ENCODE measurements at regions not wholly inside any gene's neighbourhood (a gene's known extent, or its start where the extent isn't known, plus 50 kb on each side); places are given as distances from the start of the nearest gene placed in this dataset.

DNA sequence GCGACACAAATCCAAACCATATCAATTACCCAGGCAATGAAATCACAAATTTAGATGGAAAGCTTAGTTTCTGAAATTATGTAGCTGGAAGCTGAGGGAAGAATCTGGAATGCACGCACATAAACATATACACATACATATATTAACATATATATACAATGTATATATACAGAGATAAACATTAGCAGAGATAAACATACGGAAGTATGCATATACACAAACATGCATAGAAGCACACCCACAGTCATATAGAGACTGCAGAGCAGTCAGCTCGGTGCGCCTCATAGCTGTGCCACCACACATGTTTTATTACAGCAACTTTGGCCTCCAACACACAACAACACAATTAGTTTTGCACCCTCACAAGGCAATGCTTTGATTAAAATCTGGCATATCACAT, 288.1 kb downstream of the TEX29 start:
- Histone ChIP-seq H3K79me2 (ENCODE audit: insufficient read depth, low read length) (no peaks in the 10 kb centered on the region), H4K20me1 (ENCODE audit: insufficient read depth, low read length) (no peaks in the 10 kb centered on the region), H3K27me3 (ENCODE audit: insufficient read depth, low read length) (no peaks in the 10 kb centered on the region), H3K27ac (ENCODE audit: low read depth, low read length) (no peak overlapping the region), H3K4me1 (ENCODE audit: insufficient read depth, low read length) (no peaks in the 10 kb centered on the region), H3K4me2 (ENCODE audit: low read length) (no peak overlapping the region), H3K9me3 (ENCODE audit: insufficient read depth, low read depth, low read length) (no peaks in the 10 kb centered on the region), H3K9ac (ENCODE audit: low read length) (no peak overlapping the region), H3K36me3 (ENCODE audit: insufficient read depth, low read length) (no peaks in the 10 kb centered on the region), H2AFZ (ENCODE audit: low read depth, low read length) (no peak overlapping the region), H3K4me3 (ENCODE audit: insufficient read depth, low read depth, low read length) (no peak overlapping the region)
- Mint-ChIP-seq H3K4me1 (ENCODE audit: low read depth, unreplicated experiment) (no peaks in the 10 kb centered on the region), H3K4me3 (ENCODE audit: unreplicated experiment) (no peak overlapping the region), H3K36me3 (ENCODE audit: low read depth, unreplicated experiment) (no peaks in the 10 kb centered on the region), H3K27ac (ENCODE audit: unreplicated experiment) (no peak overlapping the region), H3K9me3 (ENCODE audit: unreplicated experiment) (peaks cover 5% of the 10 kb centered on the region), H3K27me3 (ENCODE audit: low read depth, unreplicated experiment) (peaks cover 26% of the 10 kb centered on the region)
- FAIRE-seq (no peak), DNase-seq (ENCODE audit: low read depth) (no peak)
- TF ChIP-seq, protein P1, sequence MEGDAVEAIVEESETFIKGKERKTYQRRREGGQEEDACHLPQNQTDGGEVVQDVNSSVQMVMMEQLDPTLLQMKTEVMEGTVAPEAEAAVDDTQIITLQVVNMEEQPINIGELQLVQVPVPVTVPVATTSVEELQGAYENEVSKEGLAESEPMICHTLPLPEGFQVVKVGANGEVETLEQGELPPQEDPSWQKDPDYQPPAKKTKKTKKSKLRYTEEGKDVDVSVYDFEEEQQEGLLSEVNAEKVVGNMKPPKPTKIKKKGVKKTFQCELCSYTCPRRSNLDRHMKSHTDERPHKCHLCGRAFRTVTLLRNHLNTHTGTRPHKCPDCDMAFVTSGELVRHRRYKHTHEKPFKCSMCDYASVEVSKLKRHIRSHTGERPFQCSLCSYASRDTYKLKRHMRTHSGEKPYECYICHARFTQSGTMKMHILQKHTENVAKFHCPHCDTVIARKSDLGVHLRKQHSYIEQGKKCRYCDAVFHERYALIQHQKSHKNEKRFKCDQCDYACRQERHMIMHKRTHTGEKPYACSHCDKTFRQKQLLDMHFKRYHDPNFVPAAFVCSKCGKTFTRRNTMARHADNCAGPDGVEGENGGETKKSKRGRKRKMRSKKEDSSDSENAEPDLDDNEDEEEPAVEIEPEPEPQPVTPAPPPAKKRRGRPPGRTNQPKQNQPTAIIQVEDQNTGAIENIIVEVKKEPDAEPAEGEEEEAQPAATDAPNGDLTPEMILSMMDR (IDR thresholded peaks at IDR 0.05; ENCODE audit: insufficient read depth, low read depth, low read length), result no peak
- TF ChIP-seq EZH2 (IDR thresholded peaks at IDR 0.05; ENCODE audit: insufficient read depth, low read length), result no peak

DNA sequence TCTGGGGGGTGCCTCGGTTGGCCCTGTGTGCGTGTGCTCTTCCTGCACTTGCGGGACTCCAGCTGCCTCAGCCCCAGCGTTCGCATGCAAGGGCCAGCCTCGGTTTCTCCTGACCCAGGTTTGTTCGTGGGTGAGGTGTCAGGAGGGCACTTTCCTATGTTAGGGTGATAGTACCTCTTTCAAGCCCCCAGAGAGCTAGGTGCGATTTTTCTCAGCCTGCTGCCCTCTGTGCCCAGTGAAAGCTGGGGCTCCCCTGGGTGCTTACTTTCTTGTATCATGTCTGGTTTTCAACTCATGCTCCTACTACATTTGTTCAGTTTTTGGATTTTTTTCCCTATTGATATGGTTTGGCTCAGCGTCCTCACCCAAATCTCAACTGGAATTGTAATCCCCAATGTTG, 289.2 kb downstream of the TEX29 start:
- peaks cover 27% of the 10 kb centered on the region for H3K27me3 Mint-ChIP-seq (ENCODE audit: low read depth, unreplicated experiment)
- FAIRE-seq (no peak), DNase-seq (ENCODE audit: low read depth) (no peak)
- no peak for TF ChIP-seq EZH2 (IDR thresholded peaks at IDR 0.05; ENCODE audit: insufficient read depth, low read length)
- TF ChIP-seq, protein P1 (IDR thresholded peaks at IDR 0.05; ENCODE audit: insufficient read depth, low read depth, low read length), result no peak
- no peak overlapping the region for H3K4me3 Mint-ChIP-seq (ENCODE audit: unreplicated experiment)
- Histone ChIP-seq H3K27ac (ENCODE audit: low read depth, low read length) (no peak overlapping the region), H3K4me1 (ENCODE audit: insufficient read depth, low read length) (no peaks in the 10 kb centered on the region), H3K36me3 (ENCODE audit: insufficient read depth, low read length) (no peaks in the 10 kb centered on the region), H3K9me3 (ENCODE audit: insufficient read depth, low read depth, low read length) (no peaks in the 10 kb centered on the region), H3K4me3 (ENCODE audit: insufficient read depth, low read depth, low read length) (no peak overlapping the region), H3K27me3 (ENCODE audit: insufficient read depth, low read length) (no peaks in the 10 kb centered on the region), H4K20me1 (ENCODE audit: insufficient read depth, low read length) (no peaks in the 10 kb centered on the region), H3K9ac (ENCODE audit: low read length) (no peak overlapping the region), H3K4me2 (ENCODE audit: low read length) (no peak overlapping the region), H2AFZ (ENCODE audit: low read depth, low read length) (no peak overlapping the region), H3K79me2 (ENCODE audit: insufficient read depth, low read length) (no peaks in the 10 kb centered on the region)
- H3K4me1 Mint-ChIP-seq (ENCODE audit: low read depth, unreplicated experiment), result no peaks in the 10 kb centered on the region
- H3K9me3 Mint-ChIP-seq (ENCODE audit: unreplicated experiment), result peaks cover 5% of the 10 kb centered on the region
- H3K27ac Mint-ChIP-seq (ENCODE audit: unreplicated experiment), result no peak overlapping the region
- H3K36me3 Mint-ChIP-seq (ENCODE audit: low read depth, unreplicated experiment), result no peaks in the 10 kb centered on the region

DNA sequence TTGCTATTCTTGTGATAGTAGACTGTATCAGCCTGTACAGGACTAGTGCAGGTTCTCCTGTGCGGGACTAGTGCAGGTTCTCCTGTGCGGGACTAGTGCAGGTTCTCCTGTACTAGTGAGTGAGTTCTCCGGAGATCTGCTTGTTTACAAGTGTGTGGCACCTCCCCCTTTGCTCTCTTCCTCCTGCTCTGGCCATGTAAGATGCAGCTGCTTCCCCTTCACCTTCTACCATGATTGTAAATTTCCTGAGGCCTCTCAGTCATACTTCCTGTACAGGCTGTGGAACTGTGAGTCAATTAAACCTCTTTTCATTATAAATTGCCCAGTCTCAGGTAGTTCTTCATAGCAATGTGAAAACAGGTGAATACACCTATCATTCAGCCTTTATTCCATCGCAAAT, 289.6 kb downstream of the TEX29 start:
- H3K4me1 ChIP-seq (ENCODE audit: insufficient read depth, low read length), result no peaks in the 10 kb centered on the region
- no peaks in the 10 kb centered on the region for H3K79me2 ChIP-seq (ENCODE audit: insufficient read depth, low read length)
- FAIRE-seq, result no peak
- no peak overlapping the region for H3K27ac ChIP-seq (ENCODE audit: low read depth, low read length)
- Mint-ChIP-seq H3K36me3 (ENCODE audit: low read depth, unreplicated experiment) (no peaks in the 10 kb centered on the region), H3K27ac (ENCODE audit: unreplicated experiment) (no peak overlapping the region), H3K27me3 (ENCODE audit: low read depth, unreplicated experiment) (peaks cover 27% of the 10 kb centered on the region), H3K9me3 (ENCODE audit: unreplicated experiment) (peaks cover 5% of the 10 kb centered on the region), H3K4me1 (ENCODE audit: low read depth, unreplicated experiment) (no peaks in the 10 kb centered on the region), H3K4me3 (ENCODE audit: unreplicated experiment) (no peak overlapping the region)
- H3K9me3 ChIP-seq (ENCODE audit: insufficient read depth, low read depth, low read length), result no peaks in the 10 kb centered on the region
- no peak overlapping the region for H3K4me2 ChIP-seq (ENCODE audit: low read length)
- TF ChIP-seq, protein P1 (IDR thresholded peaks at IDR 0.05; ENCODE audit: insufficient read depth, low read depth, low read length), result no peak
- TF ChIP-seq EZH2 (IDR thresholded peaks at IDR 0.05; ENCODE audit: insufficient read depth, low read length), result no peak
- H3K4me3 ChIP-seq (ENCODE audit: insufficient read depth, low read depth, low read length), result no peak overlapping the region
- no peak overlapping the region for H2AFZ ChIP-seq (ENCODE audit: low read depth, low read length)
- no peak for DNase-seq (ENCODE audit: low read depth)
- H3K36me3 ChIP-seq (ENCODE audit: insufficient read depth, low read length), result no peaks in the 10 kb centered on the region
- H3K9ac ChIP-seq (ENCODE audit: low read length), result no peak overlapping the region
- no peaks in the 10 kb centered on the region for H4K20me1 ChIP-seq (ENCODE audit: insufficient read depth, low read length)
- no peaks in the 10 kb centered on the region for H3K27me3 ChIP-seq (ENCODE audit: insufficient read depth, low read length)
